ENCODE measurements at regions not wholly inside any gene's neighbourhood (a gene's known extent, or its start where the extent isn't known, plus 50 kb on each side); places are given as distances from the start of the nearest gene placed in this dataset.

GRCh38 chr15:39084674-39085530 is 496.0 kb upstream of the THBS1 start:
- Histone ChIP-seq H3K4me1 (no peaks in the 10 kb centered on the region), H3K36me3 (no peaks in the 10 kb centered on the region), H3K9me3 (no peaks in the 10 kb centered on the region), H3K27me3 (no peaks in the 10 kb centered on the region), H3K4me3 (no peak overlapping the region), H3K27ac (no peak overlapping the region)
- intact Hi-C loops (cut with DNase I; ENCODE audit: low total_unique reads) (no loop called here), in situ Hi-C loops (cut with MboI; ENCODE audit: low sequenced_read_pairs in 4 of 4) (no loop called here)
- TF ChIP-seq CTCF (IDR thresholded peaks at IDR 0.05 in 4 of 5, conservative IDR thresholded peaks at IDR 0.05 in 1 of 5) (no peak), POLR2A (IDR thresholded peaks at IDR 0.05) (no peak)
- ATAC-seq = no peak
- DNase-seq = no peak

DNA sequence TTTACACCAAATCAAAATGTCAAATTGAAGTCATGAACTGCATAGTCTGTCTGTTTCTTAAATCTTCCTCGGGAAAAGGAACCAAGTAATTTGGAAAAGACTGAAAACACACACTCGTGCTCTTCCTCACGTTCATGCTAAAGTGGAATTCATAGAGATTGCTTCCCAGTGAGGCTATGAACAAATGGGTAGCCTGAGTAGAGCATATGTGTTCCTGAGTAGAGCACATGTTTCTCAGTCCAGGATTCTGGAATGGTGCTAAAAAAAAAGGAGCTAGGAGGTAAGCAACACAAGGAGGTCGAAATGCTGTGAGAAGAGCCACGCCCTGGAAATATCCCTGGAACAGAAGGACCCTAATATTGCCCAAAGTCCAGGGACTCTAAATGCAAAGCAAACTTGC is 494.2 kb upstream of the THBS1 start:
- Histone ChIP-seq H3K27ac (no peak overlapping the region), H3K36me3 (no peaks in the 10 kb centered on the region), H3K4me1 (no peaks in the 10 kb centered on the region), H3K9me3 (no peaks in the 10 kb centered on the region), H3K27me3 (no peaks in the 10 kb centered on the region), H3K4me3 (no peak overlapping the region)
- in situ Hi-C loops (cut with MboI; ENCODE audit: low sequenced_read_pairs in 4 of 4) = no loop called here
- DNase-seq = no peak
- ATAC-seq = no peak
- intact Hi-C loops (cut with DNase I; ENCODE audit: low total_unique reads) = no loop called here
- no peak for TF ChIP-seq POLR2A (IDR thresholded peaks at IDR 0.05)
- TF ChIP-seq CTCF (IDR thresholded peaks at IDR 0.05 in 4 of 5, conservative IDR thresholded peaks at IDR 0.05 in 1 of 5) = no peak

- in situ Hi-C loops (cut with MboI; ENCODE audit: low sequenced_read_pairs in 4 of 4) (no loop called here), intact Hi-C loops (cut with DNase I; ENCODE audit: low total_unique reads) (no loop called here)
- TF ChIP-seq CTCF (IDR thresholded peaks at IDR 0.05 in 4 of 5, conservative IDR thresholded peaks at IDR 0.05 in 1 of 5) (no peak), POLR2A (IDR thresholded peaks at IDR 0.05) (no peak)
Observed at GRCh38 chr15:39088156-39088555, 492.7 kb upstream of the THBS1 start.

GRCh38 chr15:39092354-39092753 is 488.5 kb upstream of the THBS1 start:
- no peaks in the 10 kb centered on the region for H3K4me1 ChIP-seq
- intact Hi-C loops (cut with DNase I; ENCODE audit: low total_unique reads) (no loop called here), in situ Hi-C loops (cut with MboI; ENCODE audit: low sequenced_read_pairs in 4 of 4) (no loop called here)
- no peaks in the 10 kb centered on the region for H3K27me3 ChIP-seq
- DNase-seq = no peak
- no peaks in the 10 kb centered on the region for H3K9me3 ChIP-seq
- no peak overlapping the region for H3K27ac ChIP-seq
- no peak for TF ChIP-seq POLR2A (IDR thresholded peaks at IDR 0.05)
- no peak for TF ChIP-seq CTCF (IDR thresholded peaks at IDR 0.05 in 4 of 5, conservative IDR thresholded peaks at IDR 0.05 in 1 of 5)
- ATAC-seq = no peak
- H3K4me3 ChIP-seq = no peak overlapping the region
- no peaks in the 10 kb centered on the region for H3K36me3 ChIP-seq

More at GRCh38 chr15:39088156-39088555, 492.7 kb upstream of the THBS1 start:
- Histone ChIP-seq H3K9me3 (no peaks in the 10 kb centered on the region), H3K4me1 (no peaks in the 10 kb centered on the region), H3K27ac (no peak overlapping the region), H3K4me3 (no peak overlapping the region), H3K36me3 (no peaks in the 10 kb centered on the region), H3K27me3 (no peaks in the 10 kb centered on the region)
- ATAC-seq (no peak), DNase-seq (no peak)
